HG03175 (cell line): ENCODE measurements at regions not wholly inside any gene's neighbourhood (a gene's known extent, or its start where the extent isn't known, plus 50 kb on each side); places are given as distances from the start of the nearest gene placed in this dataset.

ENCODE experiments used
- ATAC-seq: cut with Tn5 transposase; IDR thresholded peaks from one replicate; pipeline ENCODE4 v1.9.1; 2021; ENCODE audit warnings: mild to moderate bottlenecking, moderate library complexity; ENCODE audit not compliant: unreplicated experiment

DNA sequence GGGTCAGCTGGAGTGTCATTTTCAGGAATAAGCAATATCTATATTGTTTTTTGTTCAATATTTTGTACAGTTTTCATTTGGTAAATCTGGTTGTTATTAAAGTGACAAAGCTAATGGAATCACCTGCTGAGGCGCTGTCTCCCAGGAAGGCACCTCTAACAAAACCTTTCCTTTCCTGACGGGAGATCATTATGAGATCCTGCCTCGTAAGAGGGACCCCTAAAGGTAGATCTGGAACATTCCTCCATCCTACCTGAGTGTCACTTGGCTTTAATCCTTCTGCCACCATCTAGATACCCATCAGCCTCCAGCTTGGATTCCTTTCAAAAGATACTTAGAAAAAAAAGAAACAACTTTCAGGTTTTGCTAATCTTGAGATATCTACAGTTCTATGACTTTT is 157.7 kb downstream of the FAT3 start:
- no peak for ATAC-seq

DNA sequence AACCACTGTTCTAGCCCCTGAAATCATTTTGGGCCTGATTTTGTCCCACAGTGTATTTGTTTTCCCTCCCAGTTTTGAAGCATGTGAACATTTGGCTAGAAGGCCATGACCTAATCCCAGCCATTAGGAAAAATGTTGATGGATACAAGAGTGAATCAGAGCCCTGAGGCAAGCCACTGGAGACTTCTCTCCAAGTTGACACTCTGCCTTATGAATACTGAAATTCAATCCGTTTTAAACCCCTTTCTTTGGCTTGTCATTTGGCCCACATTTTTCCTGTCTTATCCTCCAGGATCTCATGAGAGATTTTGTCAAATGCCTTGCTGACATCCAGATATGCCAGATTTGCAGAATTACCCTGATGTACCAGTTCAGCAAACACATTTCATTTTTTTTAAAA is 158.8 kb downstream of the FAT3 start:
- ATAC-seq: no peak

DNA sequence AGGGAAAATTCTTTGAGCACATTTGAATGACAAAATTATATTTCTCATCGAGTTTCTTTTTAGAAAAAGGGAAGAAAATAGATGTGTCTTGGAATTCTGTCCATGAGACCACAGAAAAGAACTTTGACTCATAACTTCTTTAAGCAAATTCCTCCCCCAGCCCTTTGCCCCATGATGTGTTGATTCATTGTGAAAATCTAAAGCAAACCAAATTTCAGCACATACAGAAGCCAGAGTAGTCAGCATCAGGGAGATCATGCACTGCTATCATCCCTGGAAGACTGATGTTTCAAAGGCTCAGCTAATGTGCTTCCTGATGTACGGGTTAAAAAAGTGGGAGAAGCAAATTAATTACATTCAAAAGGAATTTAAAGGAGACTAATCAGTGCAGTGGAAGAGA is 159.7 kb downstream of the FAT3 start:
- ATAC-seq: no peak

DNA sequence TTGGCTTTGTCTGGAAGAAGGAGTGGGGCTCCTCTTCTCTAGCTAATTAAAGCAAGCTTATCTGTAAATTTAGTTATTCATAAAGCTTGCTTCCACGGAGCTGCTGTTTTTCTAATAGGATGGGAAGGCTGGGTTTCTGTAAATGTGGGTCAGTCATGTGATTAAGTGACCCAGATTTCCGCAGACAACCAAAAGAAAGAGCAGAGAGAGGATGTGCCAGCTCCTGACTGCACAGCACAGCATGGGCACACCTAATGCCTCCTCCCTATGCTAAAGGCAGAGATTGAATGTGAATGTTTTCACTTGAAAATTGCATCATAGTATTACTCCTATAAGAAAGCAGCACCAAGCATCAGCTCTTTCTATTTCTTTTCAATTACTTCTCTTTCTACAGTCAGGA is 160.2 kb downstream of the FAT3 start:
- no peak for ATAC-seq

DNA sequence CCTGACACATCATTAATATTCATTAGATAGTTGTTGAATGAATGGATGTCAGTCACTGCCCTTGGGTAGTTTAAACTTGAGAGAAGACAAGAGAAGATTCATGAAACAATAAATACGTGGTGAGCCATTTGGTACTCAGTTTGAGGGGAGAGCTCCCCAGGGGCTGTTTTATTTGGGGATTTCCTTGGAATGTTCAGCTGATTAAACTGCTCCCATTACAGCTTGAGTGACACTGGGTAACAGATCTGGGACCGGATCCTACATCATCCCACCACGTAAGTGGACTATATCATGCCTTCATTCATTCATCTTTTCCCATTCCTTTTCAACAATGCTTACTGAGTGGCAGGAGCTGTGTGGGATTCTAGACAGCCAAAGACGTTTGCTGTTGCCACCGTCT is 162.0 kb downstream of the FAT3 start:
- no peak for ATAC-seq

DNA sequence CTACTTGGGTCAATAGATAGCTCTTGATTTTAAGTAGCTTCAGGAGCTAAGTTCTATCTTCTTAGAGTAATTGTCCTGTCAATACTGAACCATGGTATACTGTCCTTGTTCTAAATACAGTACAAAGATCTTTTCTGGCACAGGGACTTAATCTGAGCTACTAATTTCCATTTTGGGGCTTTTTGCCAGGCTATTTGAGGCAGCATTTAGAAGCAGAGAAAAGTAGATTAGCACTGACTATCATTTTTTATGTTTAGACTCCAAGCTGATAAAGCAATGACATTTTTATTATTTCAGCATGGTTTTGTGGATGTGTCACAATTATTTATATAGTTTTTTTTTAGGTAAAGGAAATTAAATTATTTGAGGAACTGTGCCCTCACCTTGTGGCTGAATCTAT is 163.2 kb downstream of the FAT3 start:
- ATAC-seq: no peak

DNA sequence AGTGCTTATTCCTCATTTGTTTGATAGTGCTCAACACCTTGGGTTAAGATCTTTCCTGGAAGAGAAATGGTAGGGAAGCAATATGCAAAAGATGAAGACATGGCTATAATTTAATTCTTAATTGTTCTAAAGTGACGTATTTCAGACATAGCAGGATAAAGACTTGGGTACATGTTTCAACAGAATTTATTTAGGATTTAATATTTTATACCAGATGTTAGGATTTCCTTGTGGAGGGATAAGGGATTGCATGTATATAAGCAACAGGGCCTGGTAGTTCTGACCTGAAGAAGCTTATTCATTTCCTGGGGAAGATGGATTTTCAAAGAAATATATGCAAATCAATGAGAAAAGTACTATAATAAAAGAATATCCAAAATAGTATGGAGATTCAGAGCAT is 163.8 kb downstream of the FAT3 start:
- ATAC-seq: no peak

DNA sequence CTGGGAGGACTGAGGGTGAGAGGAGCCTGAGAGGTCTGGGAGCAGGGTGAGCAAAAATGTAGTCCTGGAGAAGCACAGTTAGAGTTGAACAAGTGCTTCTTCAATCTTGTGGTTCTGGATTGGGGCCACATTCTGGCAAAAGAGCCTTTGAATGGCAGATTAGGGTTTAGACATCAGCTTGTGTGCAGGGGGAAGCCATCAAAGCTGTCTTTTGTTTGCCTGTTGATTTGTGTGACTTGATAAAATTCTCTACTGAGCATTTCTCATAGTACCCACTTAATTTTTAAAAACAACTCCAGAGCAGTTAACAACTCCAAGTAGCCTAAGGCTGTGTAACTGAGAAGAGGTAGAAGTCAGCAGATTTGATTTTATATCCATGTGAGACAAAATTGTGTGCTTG is 166.2 kb downstream of the FAT3 start:
- ATAC-seq: no peak

DNA sequence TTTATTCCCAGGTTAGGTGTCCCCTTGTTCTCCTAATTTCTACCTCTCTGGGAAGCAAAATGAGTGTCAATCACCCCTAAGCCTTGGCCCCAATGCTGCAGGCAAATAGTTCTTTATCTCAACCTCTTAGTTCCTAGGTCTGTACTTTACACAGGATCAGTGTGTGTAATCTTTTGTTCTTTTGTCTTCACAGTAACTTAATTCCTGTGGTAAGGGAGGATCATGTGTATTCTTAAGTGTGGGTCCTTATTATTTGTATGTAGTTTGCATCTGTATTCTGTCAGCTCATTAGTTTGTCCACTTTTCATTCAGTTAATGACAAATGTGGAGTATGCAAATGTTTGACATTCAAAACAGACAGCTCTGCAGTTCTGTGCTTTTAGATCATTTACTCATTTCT is 166.7 kb downstream of the FAT3 start:
- no peak for ATAC-seq

DNA sequence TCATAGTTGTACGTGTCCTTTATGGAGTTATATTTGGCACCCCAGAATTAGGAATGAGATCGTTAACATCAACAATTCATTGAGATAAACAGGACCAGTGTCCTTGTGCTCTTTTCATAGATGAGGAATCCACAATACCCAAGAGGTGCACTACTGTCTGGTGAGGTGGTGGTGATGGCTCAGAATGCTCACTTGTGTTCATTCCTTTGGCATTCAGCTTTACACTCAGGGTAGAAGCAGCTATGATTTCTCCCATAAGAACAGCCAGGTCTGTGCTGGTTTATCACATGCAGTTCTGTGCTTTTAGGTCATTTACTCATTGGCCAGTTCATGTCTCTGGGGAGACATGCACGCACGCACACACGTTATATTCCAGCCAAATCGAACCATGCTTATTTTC is 167.2 kb downstream of the FAT3 start:
- ATAC-seq: no peak

DNA sequence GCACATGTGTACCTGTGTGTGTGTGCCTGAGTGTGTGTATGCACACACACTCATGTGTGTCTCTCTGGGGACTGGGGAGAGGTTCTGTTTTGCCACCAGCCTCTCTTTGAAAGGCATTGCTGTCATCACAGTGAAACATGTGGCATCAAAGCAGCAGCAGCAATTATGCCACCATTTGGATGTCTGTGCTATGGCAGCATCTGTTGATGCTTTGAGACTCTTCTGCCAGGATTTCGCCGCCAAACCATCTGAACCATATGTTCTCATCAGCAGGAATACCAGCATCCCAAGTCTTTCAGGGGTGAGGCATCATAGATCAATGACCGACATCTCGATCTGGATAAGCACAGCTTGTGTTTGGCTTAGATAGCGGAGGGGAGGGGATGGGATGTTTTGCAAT is 168.6 kb downstream of the FAT3 start:
- ATAC-seq: no peak

DNA sequence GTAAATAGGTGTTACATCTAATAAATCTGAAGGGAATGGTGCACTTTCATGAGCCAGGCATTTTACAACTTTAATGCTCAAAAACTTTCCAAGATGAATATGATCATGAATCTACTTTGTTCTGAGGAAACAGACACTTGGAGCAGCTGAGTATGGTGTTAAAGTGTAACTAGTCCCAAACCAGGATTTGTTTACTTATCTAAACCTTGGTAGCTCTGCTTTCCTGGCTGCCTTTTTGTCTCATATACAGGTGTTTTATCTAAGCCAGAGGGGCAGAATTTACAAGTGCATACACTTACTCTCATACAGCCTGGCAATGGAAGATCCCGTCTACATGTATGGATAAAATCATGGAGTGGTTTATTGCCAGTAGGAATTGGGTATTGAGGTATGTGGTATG is 171.5 kb downstream of the FAT3 start:
- no peak for ATAC-seq

DNA sequence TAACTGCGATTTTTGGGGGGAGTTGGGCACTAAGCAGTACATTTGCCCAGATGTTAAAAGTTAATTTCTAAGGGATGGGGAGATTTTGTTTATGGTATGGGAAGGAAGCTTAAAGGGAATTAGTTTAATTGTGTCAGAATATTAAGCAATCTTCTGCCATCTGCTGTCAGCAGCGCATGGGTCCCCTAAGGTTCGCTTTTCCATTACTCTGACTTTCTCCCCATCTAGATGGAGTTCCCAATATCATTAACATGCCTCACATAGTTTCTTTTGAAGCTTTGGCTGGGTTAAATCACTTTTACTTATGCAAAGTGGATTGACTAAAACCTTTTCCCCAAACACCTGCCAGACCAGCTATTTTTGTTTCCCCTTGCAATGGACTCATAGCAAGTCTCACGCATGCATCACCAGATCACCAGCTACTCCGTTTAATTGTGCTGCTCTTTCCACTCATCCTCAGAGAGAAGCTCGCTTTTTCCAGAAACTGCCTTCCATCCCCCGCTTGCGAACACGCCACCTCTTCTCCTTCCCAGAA is 172.7 kb downstream of the FAT3 start:
- no peak for ATAC-seq

DNA sequence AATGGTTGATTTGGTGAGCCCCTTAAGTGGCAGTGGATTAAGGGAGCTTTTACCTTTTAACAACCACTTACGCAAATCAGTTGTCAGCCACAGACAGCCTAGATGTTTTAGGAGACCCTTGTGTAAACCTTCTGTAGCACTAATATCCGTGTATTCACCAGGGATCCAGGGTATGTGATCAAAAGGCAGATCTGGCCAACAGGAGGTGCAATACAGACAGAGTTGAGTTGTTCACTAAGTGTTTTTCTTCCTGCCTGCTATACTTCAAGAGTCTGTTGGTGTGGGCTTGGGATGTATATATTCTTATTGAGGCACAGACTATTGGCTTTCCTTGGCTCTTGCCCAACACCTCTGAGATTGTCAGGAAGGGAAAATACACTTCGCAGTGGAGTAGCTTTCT is 175.1 kb downstream of the FAT3 start:
- no peak for ATAC-seq

DNA sequence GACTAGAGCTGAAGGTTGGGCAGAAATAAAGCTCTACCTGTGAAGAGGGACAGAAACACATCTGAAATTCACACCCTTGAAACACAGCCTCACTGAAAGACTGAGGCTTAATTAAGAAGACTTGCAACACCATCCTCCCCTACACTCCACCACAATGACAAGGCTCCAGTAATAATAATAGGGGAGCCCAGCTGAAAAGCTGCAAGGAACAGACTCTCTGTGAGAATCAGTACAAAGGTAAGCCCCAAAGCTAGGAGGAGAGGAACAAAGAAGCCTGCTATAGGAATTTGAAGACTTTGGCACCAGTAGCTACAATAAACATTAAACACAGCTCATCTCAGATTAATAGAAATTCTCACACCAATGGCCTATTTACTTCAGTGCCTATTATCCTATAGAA is 176.9 kb downstream of the FAT3 start:
- ATAC-seq: no peak

DNA sequence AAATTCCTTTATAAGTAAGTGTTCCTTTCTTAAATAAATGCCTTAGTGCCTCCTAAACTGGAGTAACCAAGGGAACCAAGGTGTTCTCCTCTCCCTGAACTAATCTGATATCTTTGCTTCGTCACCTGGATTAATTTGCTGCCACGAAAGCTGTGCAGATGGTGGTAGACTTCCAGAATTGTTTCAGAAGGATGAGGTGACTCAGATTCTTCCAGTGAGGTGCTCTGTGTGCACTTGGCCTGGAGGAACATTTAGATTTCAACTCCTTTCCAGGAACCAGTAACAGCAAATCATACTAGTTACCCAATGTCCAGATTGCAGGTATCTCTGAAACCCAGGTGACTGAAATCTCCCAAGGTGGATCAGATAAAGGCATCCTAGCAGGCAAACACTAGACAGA is 181.9 kb downstream of the FAT3 start:
- ATAC-seq: no peak

DNA sequence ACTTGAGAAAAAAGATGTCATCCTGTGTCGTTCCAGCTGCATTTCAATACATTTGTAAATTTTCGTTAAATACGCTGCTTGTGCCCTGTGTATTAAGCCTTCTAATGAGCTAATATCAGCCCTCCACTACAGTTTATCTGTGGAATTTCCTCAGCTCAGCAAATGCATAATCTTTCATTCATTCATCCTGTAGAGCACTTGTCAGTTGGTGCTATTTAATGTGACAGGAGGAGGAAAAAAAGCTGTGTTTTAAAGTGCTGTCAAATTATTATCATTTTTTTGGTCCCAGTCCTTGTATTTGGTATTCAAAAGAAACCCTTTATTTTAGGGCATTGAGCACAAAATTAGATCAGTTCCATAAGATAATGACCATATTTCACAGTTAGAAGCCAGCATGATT is 184.7 kb downstream of the FAT3 start:
- ATAC-seq: no peak

DNA sequence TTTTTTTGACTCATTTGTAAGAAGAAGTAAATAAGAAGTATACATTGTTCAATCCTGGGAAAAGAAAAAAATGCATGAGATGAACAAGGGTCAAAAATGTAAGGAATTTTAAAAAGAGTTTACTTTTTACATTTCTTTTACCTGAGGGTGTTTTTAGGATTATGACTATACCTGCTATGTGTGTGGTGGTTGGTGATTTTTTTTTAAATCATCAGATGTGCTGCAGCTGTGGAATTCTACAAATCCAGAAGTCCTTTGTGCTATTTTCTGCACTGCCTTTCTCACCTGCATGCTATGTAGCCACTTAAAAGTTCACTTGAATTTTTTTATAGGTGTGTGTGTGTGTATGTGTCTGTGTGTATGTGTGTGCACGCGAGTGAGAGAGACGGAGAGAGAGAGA is 185.3 kb downstream of the FAT3 start:
- ATAC-seq: no peak

DNA sequence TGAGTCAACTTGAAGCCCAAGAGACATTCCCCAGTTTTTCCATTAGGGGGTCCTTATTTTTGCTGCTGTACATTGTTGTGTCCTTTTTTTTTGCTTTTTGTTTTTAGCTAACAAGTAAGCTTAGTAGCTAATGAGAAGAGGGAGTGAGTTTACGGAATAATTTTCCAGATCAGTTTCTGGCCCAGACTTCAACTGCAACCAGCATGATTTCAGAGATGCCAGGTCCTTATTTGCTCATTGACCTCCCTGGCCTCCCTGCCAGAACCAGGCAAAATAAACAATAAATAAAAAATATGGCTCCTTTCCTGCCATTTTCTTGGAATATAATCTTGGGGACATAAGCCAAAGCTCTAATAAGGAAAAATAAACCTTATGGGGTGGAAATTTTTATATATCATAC is 185.9 kb downstream of the FAT3 start:
- no peak for ATAC-seq

DNA sequence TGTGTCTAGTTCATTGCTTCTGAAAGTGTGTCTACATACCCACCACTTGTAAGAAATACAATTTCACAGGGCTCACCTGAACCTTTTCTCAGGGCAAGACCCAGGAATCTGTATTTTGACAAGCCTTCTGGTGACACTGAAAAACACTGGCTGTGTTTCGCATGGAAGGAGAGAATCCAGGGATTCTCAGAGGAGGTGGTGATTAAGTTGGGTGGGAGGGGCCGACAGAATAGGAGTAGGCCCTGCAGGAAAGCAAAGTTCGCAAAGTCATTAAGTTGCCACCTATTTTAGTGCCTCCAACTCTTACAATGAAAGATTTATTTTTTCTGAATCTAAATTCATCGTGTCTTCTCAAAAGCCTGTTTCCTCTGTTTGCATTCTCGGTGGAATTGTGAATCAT is 186.8 kb downstream of the FAT3 start:
- ATAC-seq: no peak

DNA sequence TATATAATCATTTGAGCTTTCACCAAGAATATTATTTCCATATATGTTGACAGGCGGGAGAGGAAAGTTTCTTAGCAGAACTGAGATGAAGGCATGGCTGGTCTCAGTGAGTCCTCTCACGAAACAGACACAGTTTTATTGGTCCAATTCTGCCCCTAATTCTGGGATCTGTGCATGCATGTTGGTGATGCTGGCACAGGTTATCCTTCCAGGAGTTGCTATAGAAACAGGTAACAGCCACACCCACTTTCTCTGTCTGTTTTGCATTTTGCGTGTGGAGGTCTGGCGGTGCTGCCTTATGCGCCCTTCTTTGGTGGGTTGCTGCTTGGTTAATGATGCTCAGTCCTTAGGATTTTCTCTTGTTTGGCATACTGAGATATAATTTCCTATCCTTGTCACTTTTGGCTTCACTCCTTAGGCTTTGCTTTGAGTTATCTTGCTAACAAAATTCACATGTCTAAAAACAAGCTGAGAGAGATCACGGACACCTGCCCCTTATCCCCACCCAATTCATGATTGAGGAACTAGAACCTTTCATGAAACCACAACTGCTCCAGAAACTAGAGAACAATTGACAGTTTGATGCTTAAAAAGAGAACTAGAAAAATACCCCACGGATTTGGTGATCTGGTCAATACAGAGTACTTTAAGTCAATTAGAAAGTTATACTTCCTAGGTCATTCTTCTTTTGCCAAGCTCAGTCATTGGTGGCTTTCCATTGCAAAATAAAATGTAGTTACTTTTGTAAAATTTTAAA is 189.3 kb downstream of the FAT3 start:
- ATAC-seq: peak; percentile 71

DNA sequence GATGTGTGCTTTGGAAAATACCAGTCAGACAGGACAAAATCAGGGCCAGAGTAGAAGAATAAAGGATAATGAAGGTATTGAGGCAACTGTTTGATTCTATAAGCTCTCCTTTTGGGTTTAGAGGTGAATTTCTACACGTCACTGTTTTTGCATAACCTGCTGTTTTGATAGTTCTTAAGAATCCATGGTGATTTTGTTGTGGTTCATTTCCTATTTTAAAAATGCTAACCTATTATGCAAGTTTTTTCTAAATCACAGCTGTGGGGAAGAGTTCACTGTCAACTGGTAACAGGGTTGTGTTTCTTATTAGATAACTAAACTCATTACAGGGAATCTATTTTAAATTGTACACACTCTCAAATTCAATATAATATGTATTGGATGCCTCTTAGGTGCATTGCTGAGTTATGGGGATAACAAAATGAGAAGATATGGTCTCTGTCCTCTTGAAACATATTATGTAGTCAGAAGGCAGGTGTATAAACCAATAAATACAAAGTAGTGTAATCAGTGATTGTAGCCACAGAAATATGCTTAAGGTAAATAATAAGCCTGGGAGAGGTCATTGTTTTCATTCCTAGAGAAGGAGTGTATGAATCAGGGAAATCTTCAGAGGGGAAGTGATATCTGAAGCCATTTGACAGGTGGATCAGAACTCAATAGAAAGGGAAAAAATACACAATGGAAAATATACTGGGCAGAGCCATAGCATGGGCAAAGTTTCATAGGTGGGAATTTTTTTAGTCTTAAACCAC is 192.5 kb downstream of the FAT3 start:
- ATAC-seq: no peak
